ENCODE measurements at regions not wholly inside any gene's neighbourhood (a gene's known extent, or its start where the extent isn't known, plus 50 kb on each side); places are given as distances from the start of the nearest gene placed in this dataset.

DNA sequence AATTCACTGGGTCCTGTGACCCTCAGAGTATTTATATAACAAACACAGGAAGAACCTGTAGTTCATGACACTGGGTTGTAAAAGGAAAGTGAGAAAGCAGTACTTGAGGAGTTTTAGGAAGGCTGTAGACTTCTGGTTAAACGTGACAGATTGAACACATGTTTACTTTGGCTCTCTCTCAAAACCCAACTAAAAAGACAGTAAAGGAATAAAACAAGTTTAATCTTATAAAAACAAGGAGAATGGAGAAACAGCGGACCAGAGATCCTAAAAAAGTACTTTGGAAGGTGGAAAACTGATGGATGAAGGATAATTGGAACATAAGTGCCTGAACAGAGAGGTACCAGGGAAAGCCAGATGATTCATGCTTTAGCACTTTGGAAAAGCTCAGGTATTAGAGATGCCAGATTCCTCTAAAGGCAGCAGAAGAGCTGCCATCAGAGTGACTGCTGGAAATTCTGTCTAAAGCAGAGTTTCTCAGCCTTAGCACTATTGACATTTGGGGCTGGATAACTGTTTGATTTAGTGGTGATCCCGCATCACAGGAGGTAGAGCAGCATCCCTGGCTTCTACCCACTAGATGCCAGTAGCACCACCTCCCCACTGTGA is 182.9 kb upstream of the RORA start:
- H3K27ac ChIP-seq (ENCODE audit: low read depth, low read length), result no peak overlapping the region
- H3K4me3 ChIP-seq (ENCODE audit: low read depth, low read length), result no peak overlapping the region
- no peaks in the 10 kb centered on the region for H3K27me3 ChIP-seq (ENCODE audit: control insufficient read depth, insufficient read depth, low read length)
- peaks cover 7% of the 10 kb centered on the region; the same call in 1 of the 2 replicates for H3K9me3 ChIP-seq (ENCODE audit: control insufficient read depth, insufficient read depth, low read length)
- H3K36me3 ChIP-seq (ENCODE audit: control insufficient read depth, insufficient read depth, low read length), result no peaks in the 10 kb centered on the region
- H3K4me1 ChIP-seq (ENCODE audit: control insufficient read depth, insufficient read depth, low read length), result no peaks in the 10 kb centered on the region
- no peak overlapping the region for H3K9ac ChIP-seq (ENCODE audit: low read depth, low read length)

DNA sequence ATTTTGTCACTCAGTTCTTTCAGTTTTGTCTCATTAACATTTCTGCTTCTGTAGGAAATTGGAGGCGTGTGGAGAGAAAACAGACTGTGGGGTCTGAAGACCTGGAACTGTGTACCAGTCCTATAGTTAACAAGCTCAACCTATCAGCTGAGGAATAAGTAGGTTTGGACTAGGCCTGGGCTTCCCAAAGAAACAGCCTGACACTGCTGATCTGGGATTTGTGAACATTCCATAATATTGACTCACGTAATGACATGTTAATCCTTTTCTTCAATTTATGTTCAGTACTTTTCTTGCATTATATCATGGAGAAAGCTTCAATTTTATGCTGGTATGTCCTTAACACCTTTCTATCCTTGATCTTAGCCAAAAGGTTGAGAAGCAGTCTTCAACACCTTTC is 181.6 kb upstream of the RORA start:
- Histone ChIP-seq H3K4me3 (ENCODE audit: low read depth, low read length) (no peak overlapping the region), H3K9ac (ENCODE audit: low read depth, low read length) (no peak overlapping the region), H3K4me1 (ENCODE audit: control insufficient read depth, insufficient read depth, low read length) (no peaks in the 10 kb centered on the region), H3K9me3 (ENCODE audit: control insufficient read depth, insufficient read depth, low read length) (peaks cover 6% of the 10 kb centered on the region; the same call in 1 of the 2 replicates), H3K27ac (ENCODE audit: low read depth, low read length) (no peak overlapping the region), H3K36me3 (ENCODE audit: control insufficient read depth, insufficient read depth, low read length) (no peaks in the 10 kb centered on the region), H3K27me3 (ENCODE audit: control insufficient read depth, insufficient read depth, low read length) (no peaks in the 10 kb centered on the region)

DNA sequence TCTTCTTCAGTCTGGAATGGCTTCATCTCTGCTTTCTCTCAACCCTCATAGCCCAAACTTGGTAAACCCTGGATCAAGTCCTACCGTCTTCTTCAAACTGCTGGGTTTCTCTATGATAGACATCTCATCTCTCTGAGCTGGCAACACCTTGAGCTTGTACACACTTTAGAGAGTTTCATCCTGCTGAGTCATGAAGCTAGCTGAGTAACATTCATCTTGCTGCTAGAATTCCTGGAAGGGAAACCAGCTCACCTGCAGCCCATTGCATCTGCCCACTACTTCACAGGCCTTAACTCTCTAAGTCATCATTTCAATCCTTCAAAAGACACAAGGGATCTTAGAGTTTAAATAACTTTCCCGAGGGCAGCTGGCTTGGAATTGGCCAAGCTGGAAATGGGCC is 175.5 kb upstream of the RORA start:
- no peaks in the 10 kb centered on the region for H3K27me3 ChIP-seq (ENCODE audit: control insufficient read depth, insufficient read depth, low read length)

DNA sequence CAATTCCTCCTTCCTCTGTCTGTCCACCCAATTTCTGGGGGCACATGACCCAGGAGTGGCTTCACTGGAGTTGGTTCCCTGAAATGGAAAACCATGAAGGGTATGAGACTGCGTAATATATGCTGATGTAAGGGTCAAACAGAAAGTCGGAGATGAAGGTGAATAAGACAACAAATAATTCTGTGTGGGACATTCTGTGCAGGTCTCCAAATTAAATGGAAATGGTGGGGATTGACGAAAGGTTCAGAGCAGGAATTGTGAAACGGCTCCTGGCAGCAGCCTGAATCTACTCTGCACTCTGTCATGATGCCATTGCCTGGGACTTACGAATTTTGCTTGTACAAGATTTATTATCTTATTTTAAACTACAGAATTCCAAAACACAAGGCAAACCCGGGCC is 174.8 kb upstream of the RORA start:
- Histone ChIP-seq H3K36me3 (ENCODE audit: control insufficient read depth, insufficient read depth, low read length) (no peaks in the 10 kb centered on the region), H3K4me3 (ENCODE audit: low read depth, low read length) (no peak overlapping the region), H3K27me3 (ENCODE audit: control insufficient read depth, insufficient read depth, low read length) (no peaks in the 10 kb centered on the region), H3K27ac (ENCODE audit: low read depth, low read length) (no peak overlapping the region), H3K9ac (ENCODE audit: low read depth, low read length) (no peak overlapping the region), H3K9me3 (ENCODE audit: control insufficient read depth, insufficient read depth, low read length) (no peaks in the 10 kb centered on the region), H3K4me1 (ENCODE audit: control insufficient read depth, insufficient read depth, low read length) (no peaks in the 10 kb centered on the region)

More for the DNA sequence above, 175.5 kb upstream of the RORA start:
- no peak overlapping the region for H3K9ac ChIP-seq (ENCODE audit: low read depth, low read length)
- no peak overlapping the region for H3K4me3 ChIP-seq (ENCODE audit: low read depth, low read length)
- no peaks in the 10 kb centered on the region for H3K36me3 ChIP-seq (ENCODE audit: control insufficient read depth, insufficient read depth, low read length)
- no peaks in the 10 kb centered on the region for H3K9me3 ChIP-seq (ENCODE audit: control insufficient read depth, insufficient read depth, low read length)
- H3K4me1 ChIP-seq (ENCODE audit: control insufficient read depth, insufficient read depth, low read length), result no peaks in the 10 kb centered on the region
- H3K27ac ChIP-seq (ENCODE audit: low read depth, low read length), result no peak overlapping the region

- Histone ChIP-seq H3K27ac (ENCODE audit: low read depth, low read length) (no peak overlapping the region), H3K36me3 (ENCODE audit: control insufficient read depth, insufficient read depth, low read length) (no peaks in the 10 kb centered on the region), H3K27me3 (ENCODE audit: control insufficient read depth, insufficient read depth, low read length) (no peaks in the 10 kb centered on the region), H3K4me1 (ENCODE audit: control insufficient read depth, insufficient read depth, low read length) (no peaks in the 10 kb centered on the region), H3K4me3 (ENCODE audit: low read depth, low read length) (no peak overlapping the region), H3K9me3 (ENCODE audit: control insufficient read depth, insufficient read depth, low read length) (no peaks in the 10 kb centered on the region), H3K9ac (ENCODE audit: low read depth, low read length) (no peak overlapping the region)
Measured at GRCh38 chr15:61401903-61402698, 173.0 kb upstream of the RORA start.

GRCh38 chr15:61398310-61398709 is 169.2 kb upstream of the RORA start:
- H3K27me3 ChIP-seq (ENCODE audit: control insufficient read depth, insufficient read depth, low read length), result no peaks in the 10 kb centered on the region
- H3K4me3 ChIP-seq (ENCODE audit: low read depth, low read length), result no peak overlapping the region
- no peaks in the 10 kb centered on the region for H3K36me3 ChIP-seq (ENCODE audit: control insufficient read depth, insufficient read depth, low read length)
- no peaks in the 10 kb centered on the region for H3K9me3 ChIP-seq (ENCODE audit: control insufficient read depth, insufficient read depth, low read length)
- H3K27ac ChIP-seq (ENCODE audit: low read depth, low read length), result no peak overlapping the region
- H3K4me1 ChIP-seq (ENCODE audit: control insufficient read depth, insufficient read depth, low read length), result no peaks in the 10 kb centered on the region
- no peak overlapping the region for H3K9ac ChIP-seq (ENCODE audit: low read depth, low read length)

- H3K4me1 ChIP-seq (ENCODE audit: control insufficient read depth, insufficient read depth, low read length), result no peaks in the 10 kb centered on the region
- no peaks in the 10 kb centered on the region for H3K9me3 ChIP-seq (ENCODE audit: control insufficient read depth, insufficient read depth, low read length)
- H3K36me3 ChIP-seq (ENCODE audit: control insufficient read depth, insufficient read depth, low read length), result no peaks in the 10 kb centered on the region
- H3K9ac ChIP-seq (ENCODE audit: low read depth, low read length), result no peak overlapping the region
- H3K4me3 ChIP-seq (ENCODE audit: low read depth, low read length), result no peak overlapping the region
- no peak overlapping the region for H3K27ac ChIP-seq (ENCODE audit: low read depth, low read length)
- H3K27me3 ChIP-seq (ENCODE audit: control insufficient read depth, insufficient read depth, low read length), result no peaks in the 10 kb centered on the region
Measured at GRCh38 chr15:61396235-61396919, 167.3 kb upstream of the RORA start.

DNA sequence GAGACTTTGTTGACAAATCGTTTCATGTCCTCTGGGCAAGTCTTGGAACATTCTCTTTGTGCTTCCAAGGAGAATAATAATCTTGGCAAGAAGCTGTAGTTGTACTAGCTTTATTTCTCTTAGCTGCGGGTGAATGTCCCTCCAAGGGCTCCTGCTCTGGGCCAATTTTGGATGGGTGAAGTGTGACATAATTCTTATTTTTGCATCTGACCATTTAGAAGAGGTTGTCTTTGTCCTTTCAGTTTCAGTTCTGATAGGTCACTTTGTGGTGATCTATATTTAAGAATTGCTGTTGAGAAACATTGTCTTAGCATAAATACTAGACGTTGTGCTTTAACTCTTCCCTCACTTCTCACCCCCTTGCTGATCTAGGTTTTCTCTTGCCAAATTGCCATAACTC is 164.8 kb upstream of the RORA start:
- Histone ChIP-seq H3K4me1 (ENCODE audit: control insufficient read depth, insufficient read depth, low read length) (no peaks in the 10 kb centered on the region), H3K36me3 (ENCODE audit: control insufficient read depth, insufficient read depth, low read length) (no peaks in the 10 kb centered on the region), H3K4me3 (ENCODE audit: low read depth, low read length) (no peak overlapping the region), H3K27ac (ENCODE audit: low read depth, low read length) (no peak overlapping the region), H3K27me3 (ENCODE audit: control insufficient read depth, insufficient read depth, low read length) (no peaks in the 10 kb centered on the region), H3K9ac (ENCODE audit: low read depth, low read length) (no peak overlapping the region), H3K9me3 (ENCODE audit: control insufficient read depth, insufficient read depth, low read length) (no peaks in the 10 kb centered on the region)

DNA sequence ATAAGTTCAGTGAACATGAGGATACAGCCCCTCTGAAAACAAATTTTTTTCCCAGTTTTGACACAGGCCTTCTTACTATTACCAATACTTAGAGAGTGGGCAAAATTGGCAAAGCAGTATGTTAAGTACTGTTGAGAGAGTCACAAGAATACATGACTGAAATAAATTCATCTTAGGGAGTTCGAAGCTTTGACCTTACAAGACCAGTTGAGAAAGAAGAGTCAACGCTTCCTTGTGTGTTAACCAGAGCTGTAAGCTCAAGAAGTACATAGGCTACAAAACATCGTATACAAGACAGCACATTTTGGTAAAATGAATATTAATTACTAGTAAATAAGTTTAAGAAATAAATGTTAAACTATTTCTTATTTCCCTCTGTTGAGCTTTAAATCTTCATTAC is 164.4 kb upstream of the RORA start:
- Histone ChIP-seq H3K9ac (ENCODE audit: low read depth, low read length) (no peak overlapping the region), H3K36me3 (ENCODE audit: control insufficient read depth, insufficient read depth, low read length) (no peaks in the 10 kb centered on the region), H3K4me1 (ENCODE audit: control insufficient read depth, insufficient read depth, low read length) (no peaks in the 10 kb centered on the region), H3K27ac (ENCODE audit: low read depth, low read length) (no peak overlapping the region), H3K27me3 (ENCODE audit: control insufficient read depth, insufficient read depth, low read length) (no peaks in the 10 kb centered on the region), H3K4me3 (ENCODE audit: low read depth, low read length) (no peak overlapping the region), H3K9me3 (ENCODE audit: control insufficient read depth, insufficient read depth, low read length) (no peaks in the 10 kb centered on the region)

DNA sequence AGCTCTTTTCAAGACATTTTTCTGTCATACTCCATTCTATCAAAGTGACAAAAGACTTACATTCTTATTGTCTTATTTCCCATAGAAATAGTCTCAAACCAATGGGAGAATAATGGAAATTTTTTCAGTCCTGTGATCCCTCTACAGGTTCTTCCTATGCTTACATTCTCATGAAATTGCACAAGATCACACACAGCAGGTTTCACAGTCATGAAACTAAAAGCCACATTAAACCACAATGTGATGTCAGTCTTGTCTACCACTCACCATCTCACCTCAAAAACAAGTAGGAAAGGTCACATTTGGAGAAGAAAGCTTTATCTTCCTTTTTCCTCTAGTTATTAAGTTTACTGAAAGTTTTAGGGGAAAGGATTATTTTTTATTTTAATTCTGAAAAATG is 161.0 kb upstream of the RORA start:
- H3K4me1 ChIP-seq (ENCODE audit: control insufficient read depth, insufficient read depth, low read length), result no peaks in the 10 kb centered on the region
- H3K27me3 ChIP-seq (ENCODE audit: control insufficient read depth, insufficient read depth, low read length), result no peaks in the 10 kb centered on the region
- H3K9ac ChIP-seq (ENCODE audit: low read depth, low read length), result no peak overlapping the region
- no peaks in the 10 kb centered on the region for H3K36me3 ChIP-seq (ENCODE audit: control insufficient read depth, insufficient read depth, low read length)
- H3K27ac ChIP-seq (ENCODE audit: low read depth, low read length), result no peak overlapping the region
- no peak overlapping the region for H3K4me3 ChIP-seq (ENCODE audit: low read depth, low read length)
- no peaks in the 10 kb centered on the region for H3K9me3 ChIP-seq (ENCODE audit: control insufficient read depth, insufficient read depth, low read length)

Measured in HUES48 (cell line).